ENCODE measurements at regions not wholly inside any gene's neighbourhood (a gene's known extent, or its start where the extent isn't known, plus 50 kb on each side); places are given as distances from the start of the nearest gene placed in this dataset.

GRCh38 chr4:30836231-30836630 lies 116.1 kb downstream of the PCDH7 start:
- no peak overlapping the region for H3K4me3 ChIP-seq (replicated peaks; ENCODE audit: low read depth, low read length)
- no peak for TF ChIP-seq CTCF (IDR thresholded peaks at IDR 0.05; ENCODE audit: low read depth, low read length, missing control alignments)
- no peak for DNase-seq (ENCODE audit: extremely low read depth, low read depth)

- no peak overlapping the region for H3K4me3 ChIP-seq (replicated peaks; ENCODE audit: low read depth, low read length)
- no peak for TF ChIP-seq CTCF (IDR thresholded peaks at IDR 0.05; ENCODE audit: low read depth, low read length, missing control alignments)
- DNase-seq (ENCODE audit: extremely low read depth, low read depth) = no peak
These were observed 117.0 kb downstream of the PCDH7 start for GRCh38 chr4:30837131-30837539.

GRCh38 chr4:30837861-30838260 lies 117.7 kb downstream of the PCDH7 start:
- no peak for TF ChIP-seq CTCF (IDR thresholded peaks at IDR 0.05; ENCODE audit: low read depth, low read length, missing control alignments)
- no peak overlapping the region for H3K4me3 ChIP-seq (replicated peaks; ENCODE audit: low read depth, low read length)

GRCh38 chr4:30838331-30838730 lies 118.2 kb downstream of the PCDH7 start:
- TF ChIP-seq CTCF (IDR thresholded peaks at IDR 0.05; ENCODE audit: low read depth, low read length, missing control alignments) = no peak
- DNase-seq (ENCODE audit: extremely low read depth, low read depth) = no peak
- H3K4me3 ChIP-seq (replicated peaks; ENCODE audit: low read depth, low read length) = no peak overlapping the region

More at GRCh38 chr4:30837861-30838260, 117.7 kb downstream of the PCDH7 start:
- no peak for DNase-seq (ENCODE audit: extremely low read depth, low read depth)

GRCh38 chr4:30839583-30840520 lies 119.7 kb downstream of the PCDH7 start:
- no peak for TF ChIP-seq CTCF (IDR thresholded peaks at IDR 0.05; ENCODE audit: low read depth, low read length, missing control alignments)
- DNase-seq (ENCODE audit: extremely low read depth, low read depth) = no peak

GRCh38 chr4:30840571-30840970 lies 120.4 kb downstream of the PCDH7 start:
- no peak for DNase-seq (ENCODE audit: extremely low read depth, low read depth)
- no peak overlapping the region for H3K4me3 ChIP-seq (replicated peaks; ENCODE audit: low read depth, low read length)
- TF ChIP-seq CTCF (IDR thresholded peaks at IDR 0.05; ENCODE audit: low read depth, low read length, missing control alignments) = no peak

More at GRCh38 chr4:30839583-30840520, 119.7 kb downstream of the PCDH7 start:
- H3K4me3 ChIP-seq (replicated peaks; ENCODE audit: low read depth, low read length) = no peak overlapping the region

Data from HFF-Myc (cell line).